Natural killer cell treated with Interleukin-12 subunit alpha and Interleukin-12 subunit beta and Interleukin-15 and Interleukin-18, amount 100 ng/mL, for 72 hours (primary cell): ENCODE measurements at regions not wholly inside any gene's neighbourhood (a gene's known extent, or its start where the extent isn't known, plus 50 kb on each side); places are given as distances from the start of the nearest gene placed in this dataset.
A peak's percentile ranks its signal among the peaks of the same experiment; 100 is the strongest.

ENCODE experiments used
- ATAC-seq, 2 donors: fragments of 150-1000 bp; cut with Tn5 transposase in 1 of 2; sonication (Bioruptor Pico), chemical (Tn5 transposase) in 1 of 2; 2 replicates each; pipeline ENCODE4 v1.10.0; 2021
- DNase-seq: peaks from one replicate; pipeline ENCODE4 v3.0.0; 2022; ENCODE audit warnings: low spot score
- H3K27ac Mint-ChIP-seq, 2 donors: 1 replicate in 1 of 2; 2 replicates in 1 of 2; pipeline ENCODE4 v1.8.0; 2022; ENCODE audit warnings: mixed read lengths in 2 of 2, mild to moderate bottlenecking in 1 of 2, moderate library complexity in 1 of 2
- H3K27me3 Mint-ChIP-seq, 2 donors: 1 replicate in 1 of 2; 2 replicates in 1 of 2; pipeline ENCODE4 v1.8.0; 2022; ENCODE audit warnings: mixed read lengths in 2 of 2
- H3K36me3 Mint-ChIP-seq: one replicate; pipeline ENCODE4 v1.8.0; 2022; ENCODE audit warnings: mixed read lengths
- H3K4me1 Mint-ChIP-seq, 2 donors: 1 replicate in 1 of 2; 2 replicates in 1 of 2; pipeline ENCODE4 v1.8.0; 2022; ENCODE audit warnings: low read depth in 2 of 2, mixed read lengths in 2 of 2, mild to moderate bottlenecking in 1 of 2
- H3K4me3 Mint-ChIP-seq: one replicate; pipeline ENCODE4 v1.8.0; 2022; ENCODE audit warnings: mixed read lengths
- H3K9me3 Mint-ChIP-seq: 2 replicates; pipeline ENCODE4 v1.8.0; 2022; ENCODE audit warnings: mixed read lengths

GRCh38 chr1:82752046-82752445 lies 951.3 kb downstream of the ADGRL2 start:
- Mint-ChIP-seq H3K27ac (no peak overlapping the region), H3K4me3 (no peak overlapping the region), H3K36me3 (peaks cover 5% of the 10 kb centered on the region), H3K27me3 (no peaks in the 10 kb centered on the region), H3K9me3 (peaks cover 6% of the 10 kb centered on the region), H3K4me1 (no peaks in the 10 kb centered on the region)
- no peak for ATAC-seq
- no peak for DNase-seq

GRCh38 chr1:82733645-82734044 lies 932.9 kb downstream of the ADGRL2 start:
- Mint-ChIP-seq H3K27ac (no peak overlapping the region), H3K9me3 (peaks cover 11% of the 10 kb centered on the region), H3K4me1 (peaks cover 0 to 2% of the 10 kb centered on the region in 2 donors), H3K27me3 (no peaks in the 10 kb centered on the region), H3K4me3 (no peak overlapping the region), H3K36me3 (no peaks in the 10 kb centered on the region)
- DNase-seq (no peak), ATAC-seq (peak in 1 of 2 donors; percentile 61)

- Mint-ChIP-seq H3K27me3 (no peaks in the 10 kb centered on the region), H3K4me3 (no peak overlapping the region), H3K27ac (no peak overlapping the region), H3K9me3 (peaks cover 14% of the 10 kb centered on the region), H3K4me1 (peaks cover 0 to 2% of the 10 kb centered on the region in 2 donors), H3K36me3 (no peaks in the 10 kb centered on the region)
- ATAC-seq (no peak), DNase-seq (no peak)
Measured at GRCh38 chr1:82731216-82731615, 930.5 kb downstream of the ADGRL2 start.

- Mint-ChIP-seq H3K36me3 (peaks cover 4% of the 10 kb centered on the region), H3K4me1 (no peaks in the 10 kb centered on the region), H3K9me3 (peaks cover 9% of the 10 kb centered on the region), H3K27me3 (no peaks in the 10 kb centered on the region), H3K27ac (no peak overlapping the region), H3K4me3 (no peak overlapping the region)
- DNase-seq (no peak), ATAC-seq (no peak)
Measured at GRCh38 chr1:82728206-82728605, 927.5 kb downstream of the ADGRL2 start.

- no peak for DNase-seq
- no peaks in the 10 kb centered on the region for H3K27me3 Mint-ChIP-seq
Measured at GRCh38 chr1:82724246-82724645, 923.5 kb downstream of the ADGRL2 start.

GRCh38 chr1:82722608-82723007 lies 921.9 kb downstream of the ADGRL2 start:
- no peaks in the 10 kb centered on the region for H3K4me1 Mint-ChIP-seq
- ATAC-seq (no peak), DNase-seq (no peak)
- no peaks in the 10 kb centered on the region for H3K27me3 Mint-ChIP-seq
- H3K9me3 Mint-ChIP-seq, result peaks cover 2% of the 10 kb centered on the region
- no peak overlapping the region for H3K27ac Mint-ChIP-seq
- peaks cover 4% of the 10 kb centered on the region for H3K36me3 Mint-ChIP-seq
- H3K4me3 Mint-ChIP-seq, result no peak overlapping the region

More at GRCh38 chr1:82724246-82724645, 923.5 kb downstream of the ADGRL2 start:
- no peak overlapping the region for H3K27ac Mint-ChIP-seq
- peaks cover 6% of the 10 kb centered on the region for H3K9me3 Mint-ChIP-seq
- H3K4me1 Mint-ChIP-seq, result no peaks in the 10 kb centered on the region
- no peak overlapping the region for H3K4me3 Mint-ChIP-seq
- peaks cover 4% of the 10 kb centered on the region for H3K36me3 Mint-ChIP-seq
- no peak for ATAC-seq

GRCh38 chr1:82721702-82722101 lies 921.0 kb downstream of the ADGRL2 start:
- Mint-ChIP-seq H3K4me3 (no peak overlapping the region), H3K27me3 (no peaks in the 10 kb centered on the region), H3K36me3 (peaks cover 4% of the 10 kb centered on the region), H3K27ac (no peak overlapping the region), H3K4me1 (no peaks in the 10 kb centered on the region), H3K9me3 (peaks cover under 1% of the 10 kb centered on the region)
- DNase-seq (no peak), ATAC-seq (no peak)

GRCh38 chr1:82718719-82719419 lies 918.1 kb downstream of the ADGRL2 start:
- peaks cover 5% of the 10 kb centered on the region for H3K36me3 Mint-ChIP-seq
- no peak overlapping the region for H3K27ac Mint-ChIP-seq
- H3K4me1 Mint-ChIP-seq, result no peaks in the 10 kb centered on the region
- no peaks in the 10 kb centered on the region for H3K27me3 Mint-ChIP-seq
- H3K4me3 Mint-ChIP-seq, result no peak overlapping the region
- no peaks in the 10 kb centered on the region for H3K9me3 Mint-ChIP-seq
- ATAC-seq, result no peak
- no peak for DNase-seq

GRCh38 chr1:82710091-82710490 lies 909.4 kb downstream of the ADGRL2 start:
- Mint-ChIP-seq H3K4me1 (no peaks in the 10 kb centered on the region), H3K9me3 (peaks cover 9% of the 10 kb centered on the region), H3K36me3 (peaks cover 9% of the 10 kb centered on the region), H3K4me3 (no peak overlapping the region), H3K27me3 (no peaks in the 10 kb centered on the region), H3K27ac (no peak overlapping the region)
- DNase-seq (no peak), ATAC-seq (no peak)

- Mint-ChIP-seq H3K27ac (no peak overlapping the region), H3K27me3 (no peaks in the 10 kb centered on the region), H3K9me3 (peaks cover 8% of the 10 kb centered on the region), H3K36me3 (peaks cover 5% of the 10 kb centered on the region), H3K4me3 (no peak overlapping the region), H3K4me1 (no peaks in the 10 kb centered on the region)
- ATAC-seq, result no peak
- DNase-seq, result no peak
Measured at GRCh38 chr1:82707681-82708080, 906.9 kb downstream of the ADGRL2 start.

GRCh38 chr1:82706741-82707140 lies 906.0 kb downstream of the ADGRL2 start:
- Mint-ChIP-seq H3K9me3 (peaks cover 3% of the 10 kb centered on the region), H3K27me3 (no peaks in the 10 kb centered on the region), H3K27ac (no peak overlapping the region), H3K36me3 (no peaks in the 10 kb centered on the region), H3K4me3 (no peak overlapping the region), H3K4me1 (no peaks in the 10 kb centered on the region)
- ATAC-seq, result no peak
- no peak for DNase-seq

GRCh38 chr1:82704966-82705365 lies 904.2 kb downstream of the ADGRL2 start:
- H3K4me3 Mint-ChIP-seq, result no peak overlapping the region
- no peaks in the 10 kb centered on the region for H3K36me3 Mint-ChIP-seq
- H3K27ac Mint-ChIP-seq, result no peak overlapping the region
- H3K4me1 Mint-ChIP-seq, result no peaks in the 10 kb centered on the region
- no peaks in the 10 kb centered on the region for H3K27me3 Mint-ChIP-seq
- DNase-seq (no peak), ATAC-seq (no peak)
- peaks cover 3% of the 10 kb centered on the region for H3K9me3 Mint-ChIP-seq

GRCh38 chr1:82704393-82704792 lies 903.7 kb downstream of the ADGRL2 start:
- DNase-seq (no peak), ATAC-seq (no peak)
- Mint-ChIP-seq H3K9me3 (peaks cover 3% of the 10 kb centered on the region), H3K27ac (no peak overlapping the region), H3K4me3 (no peak overlapping the region), H3K27me3 (no peaks in the 10 kb centered on the region), H3K4me1 (no peaks in the 10 kb centered on the region), H3K36me3 (no peaks in the 10 kb centered on the region)

- Mint-ChIP-seq H3K27me3 (no peaks in the 10 kb centered on the region), H3K4me3 (no peak overlapping the region), H3K36me3 (no peaks in the 10 kb centered on the region), H3K27ac (no peak overlapping the region), H3K9me3 (peaks cover 3% of the 10 kb centered on the region), H3K4me1 (no peaks in the 10 kb centered on the region)
- no peak for DNase-seq
- no peak for ATAC-seq
Measured at GRCh38 chr1:82703951-82704350, 903.2 kb downstream of the ADGRL2 start.

- ATAC-seq, result no peak
- no peaks in the 10 kb centered on the region for H3K27me3 Mint-ChIP-seq
- peaks cover 5% of the 10 kb centered on the region for H3K9me3 Mint-ChIP-seq
Measured at GRCh38 chr1:82700476-82700875, 899.7 kb downstream of the ADGRL2 start.

More at GRCh38 chr1:82700476-82700875, 899.7 kb downstream of the ADGRL2 start:
- Mint-ChIP-seq H3K27ac (no peak overlapping the region), H3K4me1 (no peaks in the 10 kb centered on the region), H3K4me3 (no peak overlapping the region), H3K36me3 (no peaks in the 10 kb centered on the region)
- DNase-seq, result no peak
